ENCODE measurements at regions not wholly inside any gene's neighbourhood (a gene's known extent, or its start where the extent isn't known, plus 50 kb on each side); places are given as distances from the start of the nearest gene placed in this dataset.

- no peaks in the 10 kb centered on the region for H3K36me3 ChIP-seq (ENCODE audit: insufficient read depth, low read length)
- no peak overlapping the region for H3K27ac ChIP-seq
- no peak overlapping the region for H3K9ac ChIP-seq (ENCODE audit: insufficient read length)
- H3K4me3 ChIP-seq, result no peak overlapping the region
- no peak for DNase-seq (ENCODE audit: low read depth, low spot score)
- no peaks in the 10 kb centered on the region for H3K9me3 ChIP-seq (ENCODE audit: low read depth, low read length)
- TF ChIP-seq FOXP2 (optimal IDR thresholded peaks at IDR 0.05; ENCODE audit: control extremely low read depth, extremely low read length, insufficient read depth), result no peak
These were observed 51.5 kb upstream of the DDR1 start for GRCh38 chr6:30832864-30833263.

- H3K4me3 ChIP-seq, result no peak overlapping the region
- no peak for DNase-seq (ENCODE audit: low read depth, low spot score)
- no peaks in the 10 kb centered on the region for H3K36me3 ChIP-seq (ENCODE audit: insufficient read depth, low read length)
- no peak overlapping the region for H3K9ac ChIP-seq (ENCODE audit: insufficient read length)
- no peak overlapping the region for H3K27ac ChIP-seq
- TF ChIP-seq FOXP2 (optimal IDR thresholded peaks at IDR 0.05; ENCODE audit: control extremely low read depth, extremely low read length, insufficient read depth) (no peak), POLR2AphosphoS5 (IDR thresholded peaks at IDR 0.05; ENCODE audit: borderline replicate concordance, low read depth, low read length) (no peak), EZH2 (IDR thresholded peaks at IDR 0.05) (no peak)
- no peaks in the 10 kb centered on the region for H3K9me3 ChIP-seq (ENCODE audit: low read depth, low read length)
These were observed 53.9 kb upstream of the DDR1 start for GRCh38 chr6:30830438-30830837.

- Histone ChIP-seq H3K36me3 (ENCODE audit: insufficient read depth, low read length) (no peaks in the 10 kb centered on the region), H3K9ac (ENCODE audit: insufficient read length) (no peak overlapping the region), H3K27ac (no peak overlapping the region), H3K4me3 (no peak overlapping the region), H3K9me3 (ENCODE audit: low read depth, low read length) (no peaks in the 10 kb centered on the region)
- no peak for DNase-seq (ENCODE audit: low read depth, low spot score)
- TF ChIP-seq FOXP2 (optimal IDR thresholded peaks at IDR 0.05; ENCODE audit: control extremely low read depth, extremely low read length, insufficient read depth) (no peak), POLR2AphosphoS5 (IDR thresholded peaks at IDR 0.05; ENCODE audit: borderline replicate concordance, low read depth, low read length) (no peak), EZH2 (IDR thresholded peaks at IDR 0.05) (no peak)
These were observed 54.6 kb upstream of the DDR1 start for GRCh38 chr6:30829639-30830255.

- H3K36me3 ChIP-seq (ENCODE audit: insufficient read depth, low read length), result no peaks in the 10 kb centered on the region
- no peak for TF ChIP-seq POLR2AphosphoS5 (IDR thresholded peaks at IDR 0.05; ENCODE audit: borderline replicate concordance, low read depth, low read length)
- no peak for TF ChIP-seq FOXP2 (optimal IDR thresholded peaks at IDR 0.05; ENCODE audit: control extremely low read depth, extremely low read length, insufficient read depth)
- TF ChIP-seq EZH2 (IDR thresholded peaks at IDR 0.05), result no peak
- no peak overlapping the region for H3K9ac ChIP-seq (ENCODE audit: insufficient read length)
- no peak for DNase-seq (ENCODE audit: low read depth, low spot score)
- no peaks in the 10 kb centered on the region for H3K9me3 ChIP-seq (ENCODE audit: low read depth, low read length)
- H3K27ac ChIP-seq, result no peak overlapping the region
- H3K4me3 ChIP-seq, result no peak overlapping the region
These were observed 55.3 kb upstream of the DDR1 start for GRCh38 chr6:30829033-30829432.

GRCh38 chr6:30828027-30828962 lies 56.0 kb upstream of the DDR1 start:
- no peak for TF ChIP-seq EZH2 (IDR thresholded peaks at IDR 0.05)
- no peak for TF ChIP-seq POLR2AphosphoS5 (IDR thresholded peaks at IDR 0.05; ENCODE audit: borderline replicate concordance, low read depth, low read length)
- TF ChIP-seq FOXP2 (optimal IDR thresholded peaks at IDR 0.05; ENCODE audit: control extremely low read depth, extremely low read length, insufficient read depth), result no peak
- Histone ChIP-seq H3K9ac (ENCODE audit: insufficient read length) (no peak overlapping the region), H3K9me3 (ENCODE audit: low read depth, low read length) (no peaks in the 10 kb centered on the region), H3K4me3 (no peak overlapping the region), H3K27ac (0 out of 2 replicates have a peak overlapping the region, but pooled peaks have one; percentile 8), H3K36me3 (ENCODE audit: insufficient read depth, low read length) (no peaks in the 10 kb centered on the region)
- peak; percentile 82 for DNase-seq (ENCODE audit: low read depth, low spot score)

GRCh38 chr6:30826961-30827342 lies 57.4 kb upstream of the DDR1 start:
- no peak overlapping the region for H3K27ac ChIP-seq
- no peaks in the 10 kb centered on the region for H3K9me3 ChIP-seq (ENCODE audit: low read depth, low read length)
- no peak overlapping the region for H3K9ac ChIP-seq (ENCODE audit: insufficient read length)
- no peak for DNase-seq (ENCODE audit: low read depth, low spot score)
- no peaks in the 10 kb centered on the region for H3K36me3 ChIP-seq (ENCODE audit: insufficient read depth, low read length)
- no peak for TF ChIP-seq FOXP2 (optimal IDR thresholded peaks at IDR 0.05; ENCODE audit: control extremely low read depth, extremely low read length, insufficient read depth)
- no peak for TF ChIP-seq EZH2 (IDR thresholded peaks at IDR 0.05)
- no peak for TF ChIP-seq POLR2AphosphoS5 (IDR thresholded peaks at IDR 0.05; ENCODE audit: borderline replicate concordance, low read depth, low read length)
- no peak overlapping the region for H3K4me3 ChIP-seq

GRCh38 chr6:30824698-30825097 lies 59.6 kb upstream of the DDR1 start:
- Histone ChIP-seq H3K36me3 (ENCODE audit: insufficient read depth, low read length) (no peaks in the 10 kb centered on the region), H3K27ac (no peak overlapping the region), H3K9ac (ENCODE audit: insufficient read length) (no peak overlapping the region), H3K4me3 (no peak overlapping the region), H3K9me3 (ENCODE audit: low read depth, low read length) (no peaks in the 10 kb centered on the region)
- no peak for DNase-seq (ENCODE audit: low read depth, low spot score)
- no peak for TF ChIP-seq POLR2AphosphoS5 (IDR thresholded peaks at IDR 0.05; ENCODE audit: borderline replicate concordance, low read depth, low read length)
- TF ChIP-seq FOXP2 (optimal IDR thresholded peaks at IDR 0.05; ENCODE audit: control extremely low read depth, extremely low read length, insufficient read depth), result no peak
- TF ChIP-seq EZH2 (IDR thresholded peaks at IDR 0.05), result no peak

GRCh38 chr6:30823534-30823865 lies 60.8 kb upstream of the DDR1 start:
- no peak for DNase-seq (ENCODE audit: low read depth, low spot score)
- Histone ChIP-seq H3K4me3 (no peak overlapping the region), H3K9ac (ENCODE audit: insufficient read length) (no peak overlapping the region), H3K27ac (no peak overlapping the region), H3K9me3 (ENCODE audit: low read depth, low read length) (no peaks in the 10 kb centered on the region), H3K36me3 (ENCODE audit: insufficient read depth, low read length) (no peaks in the 10 kb centered on the region)
- no peak for TF ChIP-seq EZH2 (IDR thresholded peaks at IDR 0.05)
- no peak for TF ChIP-seq FOXP2 (optimal IDR thresholded peaks at IDR 0.05; ENCODE audit: control extremely low read depth, extremely low read length, insufficient read depth)
- TF ChIP-seq POLR2AphosphoS5 (IDR thresholded peaks at IDR 0.05; ENCODE audit: borderline replicate concordance, low read depth, low read length), result no peak
